Activated B cell treated with CpG ODN at 0.5 μM for 24 hours (primary cell): ENCODE measurements at regions not wholly inside any gene's neighbourhood (a gene's known extent, or its start where the extent isn't known, plus 50 kb on each side); places are given as distances from the start of the nearest gene placed in this dataset.

ENCODE experiments used
- ATAC-seq: fragments of 200-7000 bp; cut with Tn5 transposase; one replicate; pipeline ENCODE4 v1.10.0; 2021; ENCODE audit warnings: low read depth, mild to moderate bottlenecking, moderate library complexity
- CTCF ChIA-PET: fragments of 350-600 bp; sonication (Branson Sonifier 250); formaldehyde crosslinking; loops from one replicate; lab custom pipeline; 2021; ENCODE audit warnings: antibody characterized with exemption; lab: Charles Lee
- POLR2A ChIA-PET: fragments of 350-600 bp; sonication (Branson Sonifier 250); formaldehyde crosslinking; loops from one replicate; lab custom pipeline; 2021; ENCODE audit warnings: antibody characterized with exemption; lab: Charles Lee
- DNase-seq: peaks from one replicate; pipeline ENCODE4 v3.0.0; 2022
- H3K27ac Mint-ChIP-seq: one replicate; pipeline ENCODE4 v1.8.0; 2020; ENCODE audit warnings: mixed read lengths
- H3K27me3 Mint-ChIP-seq: one replicate; pipeline ENCODE4 v1.8.0; 2021; ENCODE audit warnings: mixed read lengths
- H3K36me3 Mint-ChIP-seq: one replicate; pipeline ENCODE4 v1.8.0; 2021; ENCODE audit warnings: low read depth, mixed read lengths
- H3K4me1 Mint-ChIP-seq: one replicate; pipeline ENCODE4 v1.8.0; 2021; ENCODE audit warnings: mixed read lengths
- H3K4me3 Mint-ChIP-seq: one replicate; pipeline ENCODE4 v1.8.0; 2020; ENCODE audit warnings: mild to moderate bottlenecking, mixed read lengths
- H3K9me3 Mint-ChIP-seq: one replicate; pipeline ENCODE4 v1.8.0; 2020; ENCODE audit warnings: mixed read lengths
- intact Hi-C: fragments of 100-400 bp; cut with micrococcal nuclease; formaldehyde crosslinking; loops from one replicate; pipeline ENCODE4 v1.15.1; 2024
- TF ChIP-seq, protein P1 (sequence below): fragments of 200-600 bp; IDR thresholded peaks from one replicate; pipeline ENCODE4 v1.8.0; 2022; ENCODE audit warnings: antibody characterized with exemption, mild to moderate bottlenecking

GRCh38 chr5:61674378-61674777 is 342.3 kb downstream of the ZSWIM6 start:
- H3K4me3 Mint-ChIP-seq = no peak overlapping the region
- no peak overlapping the region for H3K27ac Mint-ChIP-seq
- H3K27me3 Mint-ChIP-seq = no peaks in the 10 kb centered on the region
- POLR2A ChIA-PET = no interaction called here
- no peak for ATAC-seq
- intact Hi-C loops = no loop called here
- TF ChIP-seq, protein P1, sequence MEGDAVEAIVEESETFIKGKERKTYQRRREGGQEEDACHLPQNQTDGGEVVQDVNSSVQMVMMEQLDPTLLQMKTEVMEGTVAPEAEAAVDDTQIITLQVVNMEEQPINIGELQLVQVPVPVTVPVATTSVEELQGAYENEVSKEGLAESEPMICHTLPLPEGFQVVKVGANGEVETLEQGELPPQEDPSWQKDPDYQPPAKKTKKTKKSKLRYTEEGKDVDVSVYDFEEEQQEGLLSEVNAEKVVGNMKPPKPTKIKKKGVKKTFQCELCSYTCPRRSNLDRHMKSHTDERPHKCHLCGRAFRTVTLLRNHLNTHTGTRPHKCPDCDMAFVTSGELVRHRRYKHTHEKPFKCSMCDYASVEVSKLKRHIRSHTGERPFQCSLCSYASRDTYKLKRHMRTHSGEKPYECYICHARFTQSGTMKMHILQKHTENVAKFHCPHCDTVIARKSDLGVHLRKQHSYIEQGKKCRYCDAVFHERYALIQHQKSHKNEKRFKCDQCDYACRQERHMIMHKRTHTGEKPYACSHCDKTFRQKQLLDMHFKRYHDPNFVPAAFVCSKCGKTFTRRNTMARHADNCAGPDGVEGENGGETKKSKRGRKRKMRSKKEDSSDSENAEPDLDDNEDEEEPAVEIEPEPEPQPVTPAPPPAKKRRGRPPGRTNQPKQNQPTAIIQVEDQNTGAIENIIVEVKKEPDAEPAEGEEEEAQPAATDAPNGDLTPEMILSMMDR = no peak
- no peaks in the 10 kb centered on the region for H3K36me3 Mint-ChIP-seq
- DNase-seq = no peak
- no peaks in the 10 kb centered on the region for H3K9me3 Mint-ChIP-seq
- peaks cover 17% of the 10 kb centered on the region for H3K4me1 Mint-ChIP-seq
- CTCF ChIA-PET = no interaction called here

- no peak overlapping the region for H3K27ac Mint-ChIP-seq
- no peaks in the 10 kb centered on the region for H3K9me3 Mint-ChIP-seq
- POLR2A ChIA-PET = no interaction called here
- DNase-seq (no peak), ATAC-seq (no peak)
- intact Hi-C loops = no loop called here
- H3K36me3 Mint-ChIP-seq = no peaks in the 10 kb centered on the region
- peaks cover 17% of the 10 kb centered on the region for H3K4me1 Mint-ChIP-seq
- no peak overlapping the region for H3K4me3 Mint-ChIP-seq
- CTCF ChIA-PET = no interaction called here
- TF ChIP-seq, protein P1 = no peak
- H3K27me3 Mint-ChIP-seq = no peaks in the 10 kb centered on the region
These were observed 343.1 kb downstream of the ZSWIM6 start for GRCh38 chr5:61675015-61675692.

DNA sequence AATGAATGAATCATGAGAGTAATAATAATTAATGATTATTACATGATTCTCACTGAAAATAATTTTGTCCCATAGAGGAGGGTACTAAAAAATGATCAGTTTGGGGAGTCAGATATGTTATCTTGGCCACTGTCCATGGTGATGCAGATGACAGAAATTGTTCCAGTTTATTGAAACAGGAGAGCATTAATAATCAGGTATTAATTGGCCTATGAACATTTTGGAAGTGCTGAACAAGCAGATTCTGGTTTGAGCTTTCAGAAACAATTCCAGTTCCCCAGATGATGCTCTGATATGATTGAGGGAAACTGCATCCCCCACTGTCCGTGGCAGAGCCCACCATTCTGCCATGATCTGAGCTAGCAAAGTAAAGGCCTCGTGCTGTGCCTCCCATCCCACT is 345.2 kb downstream of the ZSWIM6 start:
- Mint-ChIP-seq H3K9me3 (no peaks in the 10 kb centered on the region), H3K27ac (no peak overlapping the region), H3K4me3 (no peak overlapping the region), H3K4me1 (peaks cover 17% of the 10 kb centered on the region), H3K36me3 (no peaks in the 10 kb centered on the region), H3K27me3 (peaks cover 4% of the 10 kb centered on the region)
- DNase-seq (no peak), ATAC-seq (no peak)
- intact Hi-C loops = no loop called here
- CTCF ChIA-PET = no interaction called here
- TF ChIP-seq, protein P1 = no peak
- POLR2A ChIA-PET = no interaction called here

DNA sequence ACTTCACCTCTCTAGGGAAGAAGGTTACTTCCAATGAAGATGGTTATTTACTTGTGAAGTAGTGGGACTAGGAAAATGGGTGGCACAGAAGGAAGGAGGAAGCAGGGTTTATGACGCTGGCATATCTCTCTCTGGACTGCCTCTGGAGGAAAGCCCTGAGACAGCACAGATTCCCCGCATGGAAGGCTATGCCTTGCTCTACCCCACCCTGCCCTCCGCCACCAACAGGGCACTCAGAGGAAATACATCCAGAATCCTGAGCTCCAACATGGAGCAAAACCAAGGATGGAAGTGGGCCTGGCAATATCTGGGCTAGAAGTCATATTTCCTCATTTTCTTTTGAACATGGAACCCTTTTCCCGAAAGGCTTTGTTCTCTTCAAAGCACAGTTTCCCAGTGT is 346.9 kb downstream of the ZSWIM6 start:
- ATAC-seq (no peak), DNase-seq (no peak)
- Mint-ChIP-seq H3K9me3 (no peaks in the 10 kb centered on the region), H3K27me3 (peaks cover 4% of the 10 kb centered on the region), H3K27ac (no peak overlapping the region), H3K4me3 (no peak overlapping the region), H3K4me1 (peaks cover under 1% of the 10 kb centered on the region), H3K36me3 (no peaks in the 10 kb centered on the region)
- ChIA-PET POLR2A (no interaction called here), CTCF (no interaction called here)
- intact Hi-C loops = no loop called here
- TF ChIP-seq, protein P1 = no peak

DNA sequence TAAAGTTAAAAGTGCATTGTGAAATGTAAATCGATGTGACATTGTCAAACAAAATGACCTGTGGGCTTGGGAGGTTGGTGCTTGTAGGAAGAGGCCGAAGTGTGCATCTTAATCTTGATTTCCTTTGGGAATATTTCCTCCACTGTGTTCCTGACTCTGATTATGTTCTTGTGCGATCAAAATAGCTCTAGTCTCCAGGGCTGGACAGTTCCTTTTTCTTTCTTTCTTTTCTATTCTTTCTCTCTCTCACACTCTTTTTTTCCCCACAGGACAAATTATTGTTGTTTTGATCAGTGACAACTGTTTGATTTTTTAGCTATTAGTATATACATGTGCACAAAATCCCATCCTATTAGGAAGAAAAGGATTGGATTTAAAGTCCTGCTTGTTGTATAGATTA is 347.5 kb downstream of the ZSWIM6 start:
- Mint-ChIP-seq H3K4me1 (no peaks in the 10 kb centered on the region), H3K27ac (no peak overlapping the region), H3K27me3 (peaks cover 4% of the 10 kb centered on the region), H3K36me3 (no peaks in the 10 kb centered on the region), H3K9me3 (no peaks in the 10 kb centered on the region), H3K4me3 (no peak overlapping the region)
- TF ChIP-seq, protein P1 = no peak
- ChIA-PET CTCF (no interaction called here), POLR2A (no interaction called here)
- DNase-seq = no peak
- intact Hi-C loops = no loop called here
- ATAC-seq = no peak
